GM21447 (cell line): ENCODE measurements at regions not wholly inside any gene's neighbourhood (a gene's known extent, or its start where the extent isn't known, plus 50 kb on each side); places are given as distances from the start of the nearest gene placed in this dataset.

ENCODE experiments used
- ATAC-seq: cut with Tn5 transposase; IDR thresholded peaks from one replicate; pipeline ENCODE4 v1.9.1; 2021; ENCODE audit not compliant: unreplicated experiment

DNA sequence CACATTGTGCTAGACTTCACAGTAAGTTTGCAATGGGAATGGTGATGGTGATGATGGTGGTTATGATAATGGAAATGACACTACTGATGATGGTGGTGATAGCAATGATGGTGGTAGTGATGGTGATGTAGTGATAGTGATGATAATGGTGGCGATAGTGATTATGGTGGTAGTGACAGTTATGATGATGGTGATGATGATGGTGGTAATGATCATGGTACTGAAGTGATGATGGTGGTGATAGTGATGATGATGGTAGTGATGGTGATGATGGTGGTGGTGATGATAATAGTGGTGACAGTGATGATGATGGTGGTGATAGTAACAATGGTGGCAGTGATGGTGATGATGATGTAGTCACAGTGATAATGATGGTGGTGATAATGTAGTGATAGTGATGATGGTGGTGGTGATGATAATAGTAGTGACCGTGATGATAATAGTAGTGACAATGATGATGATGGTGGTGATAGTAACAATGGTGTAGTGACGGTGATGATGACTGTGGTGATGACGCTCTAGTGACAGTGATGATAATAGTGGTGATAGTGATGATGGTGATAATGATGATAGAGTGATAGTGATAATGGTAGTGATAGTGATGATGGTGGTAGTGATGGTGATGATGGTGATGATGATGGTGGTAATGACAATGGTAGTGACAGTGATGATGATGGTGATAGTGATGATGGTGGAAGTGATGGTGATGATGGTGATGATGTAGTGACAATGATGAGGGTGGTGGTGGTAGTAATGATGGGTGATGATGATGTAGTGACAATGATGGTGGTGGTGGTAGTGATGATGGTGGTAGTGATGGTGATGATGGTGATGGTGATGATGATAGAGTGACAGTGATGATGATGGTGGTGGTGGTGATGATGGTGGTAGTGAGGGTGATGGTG is 222.9 kb upstream of the PWP1 start:
- no peak for ATAC-seq

DNA sequence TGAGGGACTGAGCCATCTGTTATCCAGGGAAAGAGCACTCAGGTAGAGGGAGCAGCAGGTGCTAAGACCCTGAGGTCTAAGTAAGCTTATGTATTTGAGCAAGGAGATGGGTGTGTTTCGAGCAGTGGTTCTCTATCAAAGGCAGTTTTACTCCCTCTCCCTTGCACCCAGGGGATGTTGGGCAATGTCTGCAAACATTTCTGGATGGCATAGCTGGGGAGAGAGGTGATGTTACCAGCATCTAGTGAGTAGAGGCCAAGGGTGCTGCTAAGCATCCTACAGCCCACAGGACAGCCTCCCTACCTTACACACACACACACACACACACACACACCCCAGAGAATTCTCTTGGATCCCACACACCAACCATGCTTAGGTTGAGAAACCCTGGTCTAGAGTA is 221.0 kb upstream of the PWP1 start:
- ATAC-seq: no peak

DNA sequence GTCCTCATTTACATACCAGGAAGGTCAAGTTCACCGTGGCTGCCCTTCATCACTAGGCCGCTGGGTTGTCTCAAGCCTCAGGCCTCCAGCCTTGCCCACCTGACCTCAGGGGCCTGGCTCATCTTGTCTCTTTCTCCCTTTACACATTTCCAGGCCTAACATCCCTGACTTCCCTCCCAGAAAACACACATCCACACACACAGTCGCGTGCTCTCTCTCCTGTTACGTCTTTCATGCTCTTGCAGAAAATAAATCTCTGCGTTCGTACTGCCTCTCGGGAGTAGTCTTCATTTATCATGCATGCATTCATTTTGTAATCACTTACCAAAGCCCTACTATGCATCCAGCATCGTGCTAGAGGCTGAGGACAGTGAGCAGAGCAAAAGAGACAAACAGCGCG is 220.0 kb upstream of the PWP1 start:
- ATAC-seq: no peak

DNA sequence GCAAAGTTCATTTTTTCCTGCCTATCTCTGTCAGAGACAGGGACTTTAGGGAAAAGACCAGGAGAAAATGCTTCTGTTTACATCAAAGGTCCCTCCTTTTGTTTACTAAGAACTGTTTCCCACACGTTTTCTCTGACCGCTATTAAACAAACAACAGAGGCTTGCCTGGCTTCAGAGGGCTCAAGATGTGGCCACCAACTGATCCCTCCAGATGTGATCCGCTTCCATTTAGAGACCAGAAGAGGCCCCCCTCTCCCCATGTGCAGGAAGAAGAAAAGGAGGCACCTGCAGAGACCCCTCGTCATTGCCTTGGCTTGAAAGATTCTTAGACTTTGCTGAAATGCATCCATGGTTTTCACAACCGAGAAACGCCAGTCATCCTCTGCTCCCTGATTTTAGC is 217.9 kb upstream of the PWP1 start:
- ATAC-seq: no peak

DNA sequence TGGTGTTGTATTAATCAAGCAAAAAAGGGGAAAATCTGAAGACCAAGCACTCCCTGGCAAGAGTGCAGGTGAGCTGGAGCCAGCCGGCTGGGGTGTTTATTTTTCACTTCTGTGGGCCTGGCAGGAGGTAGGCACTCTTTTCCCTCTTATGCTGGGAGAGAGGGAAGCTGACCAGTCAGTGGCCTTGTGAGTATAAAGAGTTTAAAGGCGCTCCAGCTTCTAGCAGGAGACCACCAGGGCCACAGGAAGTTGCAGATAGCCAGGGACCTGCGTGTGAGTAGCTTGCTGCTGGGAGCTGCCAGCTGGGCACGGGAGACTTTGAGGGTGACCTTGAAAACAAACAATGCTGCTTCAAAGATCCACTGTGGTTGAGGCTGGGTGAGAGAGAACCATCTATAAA is 217.4 kb upstream of the PWP1 start:
- no peak for ATAC-seq

DNA sequence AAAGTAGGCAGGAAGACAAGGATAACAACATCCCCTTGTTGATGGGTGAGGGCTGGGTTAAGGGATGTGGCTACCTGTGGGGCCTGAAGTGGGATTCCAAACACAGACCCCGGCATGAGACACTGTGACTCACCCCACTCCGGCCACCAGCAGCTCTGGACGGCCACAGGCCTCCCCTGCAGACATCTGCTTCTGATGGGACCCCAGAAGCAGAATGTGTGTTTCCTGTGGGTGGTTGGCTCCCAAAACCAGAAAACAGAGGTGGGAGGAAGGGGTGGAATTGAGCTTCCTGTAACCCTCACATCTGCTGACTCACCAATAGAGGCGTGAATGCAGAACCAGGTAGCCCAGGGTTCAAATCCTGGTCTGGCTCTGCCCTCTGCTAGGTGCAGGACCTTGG is 216.6 kb upstream of the PWP1 start:
- ATAC-seq: no peak

DNA sequence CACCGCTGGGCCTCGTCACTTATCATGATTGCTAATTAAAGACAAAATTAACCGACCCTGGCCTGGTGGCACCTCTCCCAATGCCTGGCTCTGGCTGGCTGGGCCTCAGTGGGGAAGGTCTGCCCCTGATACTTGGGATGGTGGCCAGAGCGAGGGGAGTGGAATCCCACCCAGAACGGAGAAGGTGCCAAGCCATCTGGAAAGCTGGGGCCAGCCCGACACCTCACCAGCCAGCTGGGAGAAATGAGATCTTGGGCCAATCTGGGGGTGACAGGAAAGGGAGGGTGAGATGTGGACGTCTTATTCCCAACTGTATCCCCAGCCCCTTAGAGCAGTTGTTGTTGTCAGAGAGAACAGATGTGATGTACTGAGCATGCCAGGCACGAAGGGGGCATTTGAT is 215.0 kb upstream of the PWP1 start:
- no peak for ATAC-seq

DNA sequence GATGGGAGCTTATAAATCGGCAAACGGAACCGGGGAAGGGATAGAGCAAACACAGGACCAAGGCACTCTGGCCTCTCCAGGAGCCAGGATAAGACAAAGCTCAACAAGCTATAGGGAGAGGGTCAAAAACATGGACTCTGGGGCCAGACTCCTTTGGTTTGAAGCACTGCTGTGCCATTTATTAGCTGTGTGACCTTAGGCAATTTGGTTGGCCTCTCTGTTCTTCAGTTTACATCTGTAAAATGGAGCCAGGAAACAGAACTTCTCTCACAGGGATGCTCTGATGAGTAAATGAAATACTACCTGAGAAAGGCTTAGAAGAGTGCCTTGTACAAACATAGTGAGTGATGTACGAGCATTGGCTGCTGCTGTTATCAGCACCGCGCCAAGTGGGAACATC is 213.3 kb upstream of the PWP1 start:
- no peak for ATAC-seq

DNA sequence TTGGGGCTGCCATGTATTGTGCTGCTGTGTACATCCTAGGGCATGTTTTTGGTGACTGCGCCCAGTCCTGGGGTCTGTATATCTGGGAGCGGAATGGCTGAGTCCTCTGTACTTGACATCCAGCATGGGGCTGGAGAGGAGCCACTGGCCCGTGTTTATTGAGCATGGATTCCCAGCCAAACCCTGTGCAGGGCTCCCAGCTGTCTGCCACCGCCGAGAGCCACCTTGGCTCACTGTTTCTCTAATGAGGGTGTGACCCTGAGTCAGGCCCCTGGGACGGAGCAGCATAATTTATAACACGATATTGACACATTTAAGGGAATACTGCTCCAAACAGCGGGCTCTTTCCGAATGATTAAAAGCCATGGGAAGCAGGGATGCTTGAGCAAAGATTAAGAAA is 211.5 kb upstream of the PWP1 start:
- ATAC-seq: no peak

DNA sequence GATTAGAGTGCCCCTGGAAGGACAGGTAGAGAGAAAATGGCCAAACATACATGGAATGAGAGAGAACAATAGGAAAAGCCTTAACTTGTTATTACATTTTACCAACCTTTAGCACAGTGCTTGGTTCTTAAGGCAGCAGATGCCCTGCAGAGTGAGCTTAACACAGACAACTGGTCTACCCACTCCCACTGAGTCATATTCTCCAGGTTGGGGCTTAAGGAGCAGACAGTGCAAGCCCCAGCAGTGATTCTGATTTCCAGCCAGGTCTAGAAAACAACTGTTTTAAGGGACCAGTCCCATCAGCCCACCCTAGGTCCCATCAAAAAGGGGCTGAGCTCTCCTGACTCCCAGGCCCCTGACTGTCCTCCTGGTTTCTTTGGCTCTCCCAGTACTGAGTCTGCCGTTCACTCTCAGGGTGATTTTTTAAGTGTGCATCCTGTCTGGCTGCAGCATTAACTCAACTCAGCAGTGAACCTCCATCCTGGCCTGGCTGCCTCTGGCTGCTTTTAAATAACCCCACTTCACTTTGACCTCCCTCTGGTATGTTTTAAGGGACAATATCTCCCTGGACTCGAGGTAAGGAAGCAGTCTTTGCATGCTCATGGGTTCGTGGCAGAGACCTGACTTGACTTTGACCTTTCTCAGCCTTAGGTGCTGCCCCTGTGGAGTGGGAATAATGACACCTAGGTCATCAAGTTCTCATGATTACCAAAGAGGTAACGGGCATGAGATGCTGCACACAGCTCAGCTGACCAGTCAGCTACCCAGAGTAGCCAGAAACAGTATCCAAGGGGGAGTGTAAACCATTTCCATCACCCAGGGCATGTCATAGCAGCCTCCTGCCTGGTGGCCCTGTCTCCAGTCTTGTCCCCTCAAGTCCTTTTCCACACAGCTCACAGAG is 210.7 kb upstream of the PWP1 start:
- no peak for ATAC-seq

DNA sequence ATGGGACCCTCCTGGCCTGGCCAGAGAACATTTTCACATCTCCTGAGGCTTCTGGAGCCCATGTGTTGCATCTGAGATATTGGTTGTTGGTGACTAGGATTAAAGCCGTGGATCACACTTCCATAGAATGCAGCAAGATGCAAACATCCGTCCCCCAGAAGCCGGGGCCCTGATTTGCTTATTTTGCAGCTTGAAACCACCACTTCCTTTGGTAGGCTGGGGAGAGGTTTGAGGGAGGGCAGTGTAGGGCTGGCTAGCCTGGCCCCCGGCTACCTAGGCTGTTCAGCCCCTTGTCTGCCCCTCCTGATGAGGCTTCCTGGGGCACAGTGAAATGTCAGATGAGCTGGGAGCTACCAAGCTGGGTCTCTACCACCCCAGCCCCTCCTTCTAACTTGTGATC is 209.7 kb upstream of the PWP1 start:
- peak; percentile 68 for ATAC-seq

DNA sequence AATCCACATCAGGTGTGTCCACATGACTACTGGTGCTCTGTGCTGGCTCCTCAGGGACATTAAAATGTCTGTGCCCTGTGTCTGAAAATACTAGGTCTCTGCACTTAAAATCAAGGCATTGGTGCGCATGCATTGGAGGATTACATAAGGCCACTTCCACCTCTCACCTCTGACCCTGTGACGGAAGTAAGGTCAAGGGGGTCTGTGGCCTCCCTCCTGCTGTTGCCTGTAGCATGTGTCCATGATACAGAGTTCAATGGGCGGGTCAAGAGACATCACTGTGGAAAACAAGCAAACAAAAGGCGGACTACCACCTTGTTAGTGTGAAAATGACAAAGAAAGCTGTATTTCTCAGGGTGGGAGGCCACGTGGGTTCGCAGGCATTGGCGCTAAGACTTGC is 208.6 kb upstream of the PWP1 start:
- no peak for ATAC-seq

DNA sequence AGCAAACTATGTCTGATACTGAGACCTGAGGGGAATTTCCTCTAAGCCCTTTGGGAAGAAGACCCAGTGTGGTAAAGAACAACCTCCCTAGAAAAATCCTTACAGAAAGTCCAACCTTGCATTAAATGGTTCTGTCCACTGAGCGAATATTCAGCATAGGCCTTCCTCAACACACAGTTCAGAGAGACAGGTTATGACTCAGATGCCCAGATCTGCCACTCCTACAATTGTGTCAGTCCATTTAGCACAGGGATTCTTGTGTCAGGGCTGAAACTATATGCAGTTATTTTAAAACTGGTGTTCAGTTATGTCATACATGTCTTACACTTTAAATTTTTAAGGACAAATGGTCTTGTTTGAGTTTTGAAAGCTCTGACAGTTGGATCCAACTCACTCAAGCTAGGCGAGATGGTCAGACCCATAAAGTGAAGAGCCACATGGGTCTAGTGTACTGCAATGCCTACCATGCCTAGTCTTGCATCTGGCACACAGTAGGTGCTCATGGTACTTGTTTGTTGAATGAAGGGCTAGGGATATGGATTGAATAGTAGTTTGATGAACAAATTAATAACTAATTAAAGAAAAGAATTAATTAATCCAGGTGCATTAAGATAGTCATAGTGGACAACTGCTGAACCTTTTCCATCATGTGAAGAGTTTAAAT is 207.5 kb upstream of the PWP1 start:
- ATAC-seq: no peak

DNA sequence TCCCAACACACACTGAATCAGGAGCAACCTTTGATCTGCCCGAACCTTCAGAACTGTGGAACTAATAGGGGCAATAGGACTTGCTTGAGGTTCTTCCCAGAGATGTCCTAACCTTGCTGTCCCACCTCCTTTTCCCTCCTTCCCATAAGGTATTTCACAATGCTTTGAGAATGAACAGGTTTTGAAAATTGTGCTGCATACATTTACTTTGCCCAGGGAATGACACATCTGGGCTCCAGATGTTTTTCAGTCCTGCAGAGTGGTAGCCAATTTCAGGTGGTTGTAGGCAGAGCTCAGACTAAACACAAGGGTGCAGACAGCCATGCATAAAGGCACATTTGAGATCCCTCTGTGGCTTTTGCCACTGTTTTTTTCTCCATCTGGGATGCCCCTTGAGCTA is 206.7 kb upstream of the PWP1 start:
- no peak for ATAC-seq

DNA sequence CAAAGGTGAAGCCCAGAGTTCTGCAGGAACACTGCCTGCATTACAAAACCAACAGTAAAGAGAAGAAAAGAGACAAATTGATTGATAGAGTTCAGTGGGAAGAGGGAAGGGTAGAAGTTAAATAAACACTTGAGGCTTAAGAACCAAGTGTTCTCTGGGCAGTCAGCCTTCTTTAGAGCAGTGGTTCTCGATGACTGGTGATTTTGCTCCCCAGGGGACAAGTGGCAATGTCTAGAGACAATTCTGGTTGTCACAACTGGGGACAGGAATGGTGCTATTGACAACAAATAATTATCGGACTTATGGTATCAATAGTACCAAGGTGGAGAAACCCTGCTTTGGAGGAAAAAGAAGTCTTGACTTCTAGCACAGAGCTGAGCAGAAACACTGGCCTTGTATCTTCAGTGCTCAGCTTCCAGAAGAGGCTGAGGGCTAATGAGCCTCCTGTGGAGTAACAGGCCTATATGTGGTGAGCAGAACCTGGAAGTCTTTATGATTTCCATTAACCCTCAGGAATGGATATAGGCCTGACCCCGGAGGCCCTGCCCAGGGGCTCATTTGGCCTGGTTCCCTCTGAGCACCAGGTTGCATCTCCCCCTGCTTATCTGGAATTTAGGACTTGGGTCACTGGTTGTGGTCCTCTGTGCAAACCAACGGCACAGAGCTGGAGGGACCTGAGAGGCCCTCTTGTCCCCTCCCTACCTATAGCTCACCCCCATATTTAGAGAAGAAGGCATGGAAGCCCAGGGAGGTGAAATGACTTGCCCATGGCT is 204.6 kb upstream of the PWP1 start:
- no peak for ATAC-seq

DNA sequence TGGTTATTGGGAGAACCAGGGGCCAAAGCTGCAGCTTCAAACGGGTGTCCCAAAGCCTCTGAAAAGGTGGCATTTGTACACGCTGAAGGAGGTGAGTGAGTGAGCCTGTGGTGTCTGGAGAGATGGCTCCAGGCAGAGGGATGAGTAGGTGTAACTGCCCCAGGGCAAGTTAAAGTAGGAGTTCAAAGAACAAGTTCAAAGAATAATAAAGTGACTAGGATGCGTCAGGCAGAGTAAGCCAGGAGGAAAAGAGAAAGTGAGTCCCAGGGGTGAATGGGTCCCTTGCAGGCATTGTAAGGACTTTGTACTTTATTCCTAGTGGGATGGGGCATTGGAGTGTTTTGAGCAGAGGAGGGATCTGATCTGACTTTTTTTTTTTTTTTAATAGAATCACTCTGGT is 201.4 kb upstream of the PWP1 start:
- no peak for ATAC-seq

DNA sequence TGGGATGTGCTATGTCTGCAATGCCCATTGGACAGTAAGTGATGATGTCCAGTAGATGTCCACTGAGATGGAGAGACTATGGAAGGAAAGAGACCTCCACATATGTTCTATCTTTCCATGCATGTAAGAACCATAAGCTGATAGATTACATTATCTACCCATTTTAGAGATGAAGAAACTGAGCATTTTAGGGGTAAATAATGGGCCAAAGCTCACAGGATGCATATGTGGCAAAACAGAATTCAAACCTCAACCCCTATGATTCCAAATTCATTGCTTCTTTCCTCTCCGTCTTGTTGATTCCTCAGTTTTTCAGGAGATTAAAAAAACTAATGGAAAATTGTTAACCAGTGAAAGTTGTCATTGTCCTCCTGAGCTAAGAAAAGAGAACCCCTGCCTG is 200.7 kb upstream of the PWP1 start:
- no peak for ATAC-seq

DNA sequence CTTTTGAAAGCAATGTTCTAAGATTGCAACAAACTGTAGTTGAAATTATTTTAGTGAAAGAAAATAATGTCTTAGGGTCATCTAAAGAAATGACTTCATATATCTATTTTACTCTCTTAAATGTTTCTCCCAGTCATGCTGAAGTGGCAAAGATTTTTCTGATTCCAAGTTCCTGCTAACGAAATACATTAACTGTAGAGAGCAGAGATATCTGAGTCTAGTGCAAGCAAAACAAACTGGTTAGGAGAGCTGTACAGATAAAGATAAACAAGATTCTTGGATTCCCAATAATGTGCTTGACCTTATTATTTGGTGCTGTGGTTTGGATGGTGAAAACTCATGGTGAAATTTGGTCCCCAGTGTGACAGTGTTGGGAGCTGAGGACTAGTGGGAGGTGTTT is 199.9 kb upstream of the PWP1 start:
- no peak for ATAC-seq

DNA sequence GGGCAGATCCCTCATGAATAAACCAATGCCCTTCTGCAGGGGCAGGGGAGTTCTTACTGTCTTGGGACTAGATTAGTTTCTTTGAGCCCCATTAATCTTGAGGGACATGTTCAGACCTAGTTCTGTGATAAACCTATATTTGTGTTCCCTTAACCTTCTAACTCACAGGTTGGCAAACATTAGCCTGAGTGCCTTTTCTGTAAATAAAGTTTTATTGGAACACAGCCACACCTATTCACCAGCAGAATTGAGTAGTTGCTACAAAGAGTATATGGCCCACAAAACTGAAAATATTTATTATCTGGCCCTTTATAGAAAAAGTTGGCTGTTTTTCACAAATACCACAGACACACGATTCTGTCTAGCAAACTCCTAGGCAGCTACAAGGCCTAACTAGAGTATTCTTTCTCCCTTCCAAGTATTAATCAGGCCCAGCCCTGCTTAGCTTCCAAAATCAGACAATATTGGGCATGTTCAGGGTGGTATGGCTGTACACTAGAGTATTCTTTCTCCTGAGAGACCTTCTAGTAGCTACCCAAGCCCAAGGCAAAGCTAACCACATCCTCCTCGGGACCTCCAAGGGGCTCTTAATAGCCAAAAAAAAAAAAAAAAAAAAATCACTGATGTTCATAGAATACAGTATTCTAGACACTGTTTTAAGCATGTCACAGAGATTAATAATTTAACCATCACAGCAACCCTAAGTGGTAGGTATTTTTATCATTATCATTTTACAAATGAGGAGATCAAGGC is 199.3 kb upstream of the PWP1 start:
- no peak for ATAC-seq

DNA sequence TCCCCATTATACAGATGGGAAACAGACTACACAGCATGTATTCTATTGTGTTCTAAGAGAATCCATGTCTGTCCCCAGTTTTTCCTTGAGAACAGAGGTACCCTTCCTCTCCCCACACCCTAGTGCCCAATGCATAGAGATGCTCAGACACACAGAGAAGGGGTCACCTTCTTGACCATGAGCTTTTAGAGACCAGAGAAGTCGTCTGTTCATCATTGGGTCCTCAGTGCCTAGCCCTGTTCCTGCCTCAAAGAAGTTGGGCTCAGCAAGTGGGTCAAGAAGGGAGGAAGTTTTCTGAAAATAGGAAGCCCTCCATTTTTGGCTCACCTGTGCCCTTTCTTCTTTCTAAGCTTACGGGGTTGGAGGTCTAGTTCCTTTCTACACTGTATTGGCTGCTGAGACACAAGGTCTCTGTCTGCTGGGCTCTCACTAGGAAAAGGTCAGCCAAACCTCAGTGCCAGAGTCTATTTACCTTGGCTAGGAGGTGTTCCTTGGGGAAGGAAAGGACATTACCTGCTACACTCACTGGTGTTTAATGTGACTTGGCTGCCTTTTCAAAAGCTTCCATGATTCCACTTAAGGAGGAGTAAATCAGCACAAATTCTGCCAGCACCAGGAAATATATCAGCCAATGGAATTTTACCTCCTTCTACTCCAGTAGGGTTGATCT is 198.5 kb upstream of the PWP1 start:
- no peak for ATAC-seq
